Tibial artery (tissue), 4 donors: ENCODE measurements at regions not wholly inside any gene's neighbourhood (a gene's known extent, or its start where the extent isn't known, plus 50 kb on each side); places are given as distances from the start of the nearest gene placed in this dataset.
"Not testable (repeated sequence)": the region's sequence is repeated elsewhere in the genome, so short reads cannot be mapped to it uniquely, and the experiment has no call there.

Experiments used
- DNase-seq, 2 donors: peaks; one replicate each; pipeline ENCODE4 v3.0.0-alpha.2; 2019
- H3K27ac ChIP-seq, 2 donors: fragments of 200-600 bp; sonication (generic) in 1 of 2; 1 replicate in 1 of 2; 2 replicates in 1 of 2; pipeline ENCODE4 v1.5.1; 2018 to 2019; ENCODE audit warnings: mild to moderate bottlenecking in 1 of 2
- H3K27me3 ChIP-seq, 2 donors: fragments of 200-600 bp; sonication (generic) in 1 of 2; one replicate each; pipeline versions ENCODE4 v1.5.1 to v1.6.0; 2016 to 2019
- H3K36me3 ChIP-seq, 3 donors: fragments of 200-600 bp; sonication (generic) in 2 of 3; one replicate each; pipeline ENCODE4 v1.5.1; 2016 to 2019; ENCODE audit warnings: mild to moderate bottlenecking in 2 of 3
- H3K4me1 ChIP-seq, 4 donors: fragments of 200-600 bp; sonication (generic) in 2 of 4; 1 replicate in 3 of 4; 2 replicates in 1 of 4; pipeline ENCODE4 v1.5.1; 2016 to 2019
- H3K4me3 ChIP-seq, 2 donors: fragments of 200-600 bp; sonication (generic) in 1 of 2; 1 replicate in 1 of 2; 2 replicates in 1 of 2; pipeline ENCODE4 v1.5.1; 2018 to 2019; ENCODE audit warnings: mild to moderate bottlenecking in 2 of 2
- H3K9me3 ChIP-seq, 3 donors: fragments of 200-600 bp; sonication (generic) in 1 of 3; one replicate each; pipeline ENCODE4 v1.5.1; 2016 to 2019
- CTCF ChIP-seq, 2 experiments: fragments of 200-600 bp in 1 of 2; fragments of 450-650 bp in 1 of 2; IDR thresholded peaks; one replicate each; pipeline ENCODE4 v1.5.1; 2017 to 2019; ENCODE audit warnings: antibody characterized with exemption in 2 of 2, mild to moderate bottlenecking in 1 of 2, moderate library complexity in 1 of 2
- intact Hi-C: fragments of 100-400 bp; cut with DNase I; formaldehyde crosslinking; loops from one replicate; pipeline ENCODE4 v1.15.0; 2023; ENCODE audit warnings: low total_unique reads

- Histone ChIP-seq H3K36me3 (no peaks in the 10 kb centered on the region), H3K27me3 (no peaks in the 10 kb centered on the region), H3K4me1 (no peaks in the 10 kb centered on the region), H3K4me3 (no peak overlapping the region), H3K9me3 (no peaks in the 10 kb centered on the region), H3K27ac (no peak overlapping the region)
- no peak for TF ChIP-seq CTCF (IDR thresholded peaks at IDR 0.05)
- intact Hi-C loops: no loop called here
- no peak for DNase-seq
Observed at GRCh38 chr5:117624201-117624600, 1049.6 kb upstream of the SEMA6A start.

- no peak for TF ChIP-seq CTCF (IDR thresholded peaks at IDR 0.05)
- no peak for DNase-seq
- no peaks in the 10 kb centered on the region for H3K36me3 ChIP-seq
- intact Hi-C loops: no loop called here
- H3K27ac ChIP-seq: no peak overlapping the region
- H3K9me3 ChIP-seq: no peaks in the 10 kb centered on the region
- no peaks in the 10 kb centered on the region for H3K27me3 ChIP-seq
- no peaks in the 10 kb centered on the region for H3K4me1 ChIP-seq
- no peak overlapping the region for H3K4me3 ChIP-seq
Observed at GRCh38 chr5:117623042-117623805, 1048.6 kb upstream of the SEMA6A start.

- H3K27me3 ChIP-seq: no peaks in the 10 kb centered on the region
- H3K9me3 ChIP-seq: no peaks in the 10 kb centered on the region
- TF ChIP-seq CTCF (IDR thresholded peaks at IDR 0.05): no peak
- no peaks in the 10 kb centered on the region for H3K36me3 ChIP-seq
- intact Hi-C loops: no loop called here
- H3K4me1 ChIP-seq: no peaks in the 10 kb centered on the region
- DNase-seq: no peak
- no peak overlapping the region for H3K4me3 ChIP-seq
- no peak overlapping the region for H3K27ac ChIP-seq
Observed at GRCh38 chr5:117621921-117622320, 1047.3 kb upstream of the SEMA6A start.

GRCh38 chr5:117615226-117615625 is 1040.6 kb upstream of the SEMA6A start:
- DNase-seq: no peak
- intact Hi-C loops: no loop called here
- no peaks in the 10 kb centered on the region for H3K9me3 ChIP-seq
- H3K27ac ChIP-seq: no peak overlapping the region
- no peaks in the 10 kb centered on the region for H3K4me1 ChIP-seq
- no peaks in the 10 kb centered on the region for H3K27me3 ChIP-seq
- no peak overlapping the region for H3K4me3 ChIP-seq
- no peak for TF ChIP-seq CTCF (IDR thresholded peaks at IDR 0.05)
- H3K36me3 ChIP-seq: no peaks in the 10 kb centered on the region

GRCh38 chr5:117614408-117614807 is 1039.8 kb upstream of the SEMA6A start:
- no peaks in the 10 kb centered on the region for H3K27me3 ChIP-seq
- TF ChIP-seq CTCF (IDR thresholded peaks at IDR 0.05): no peak
- no peak for DNase-seq
- H3K4me3 ChIP-seq: no peak overlapping the region
- H3K4me1 ChIP-seq: no peaks in the 10 kb centered on the region
- no peaks in the 10 kb centered on the region for H3K36me3 ChIP-seq
- intact Hi-C loops: no loop called here
- no peak overlapping the region for H3K27ac ChIP-seq
- H3K9me3 ChIP-seq: no peaks in the 10 kb centered on the region

GRCh38 chr5:117604845-117605244 is 1030.2 kb upstream of the SEMA6A start:
- Histone ChIP-seq H3K36me3 (no peaks in the 10 kb centered on the region), H3K4me3 (no peak overlapping the region), H3K27ac (no peak overlapping the region), H3K4me1 (no peaks in the 10 kb centered on the region), H3K27me3 (no peaks in the 10 kb centered on the region), H3K9me3 (no peaks in the 10 kb centered on the region)
- DNase-seq: no peak
- TF ChIP-seq CTCF (IDR thresholded peaks at IDR 0.05): no peak
- intact Hi-C loops: no loop called here

- not testable (repeated sequence) for DNase-seq
Observed at GRCh38 chr5:117599811-117600210, 1025.2 kb upstream of the SEMA6A start.

More at GRCh38 chr5:117599811-117600210, 1025.2 kb upstream of the SEMA6A start:
- H3K4me3 ChIP-seq, H3K36me3 ChIP-seq, intact Hi-C loops, H3K27me3 ChIP-seq, H3K27ac ChIP-seq, H3K4me1 ChIP-seq, H3K9me3 ChIP-seq: not testable (repeated sequence)
